Epithelial cell of prostate (primary cell): ENCODE measurements at regions not wholly inside any gene's neighbourhood (a gene's known extent, or its start where the extent isn't known, plus 50 kb on each side); places are given as distances from the start of the nearest gene placed in this dataset.

Source experiments
- DNase-seq: peaks from one replicate; pipeline ENCODE4 v3.0.0-alpha.2; 2011; ENCODE audit warnings: low read depth, low spot score
- H3K27ac ChIP-seq: fragments of 450-650 bp; 2 replicates; pipeline ENCODE4 v1.5.1; 2017; ENCODE audit warnings: mild to moderate bottlenecking

DNA sequence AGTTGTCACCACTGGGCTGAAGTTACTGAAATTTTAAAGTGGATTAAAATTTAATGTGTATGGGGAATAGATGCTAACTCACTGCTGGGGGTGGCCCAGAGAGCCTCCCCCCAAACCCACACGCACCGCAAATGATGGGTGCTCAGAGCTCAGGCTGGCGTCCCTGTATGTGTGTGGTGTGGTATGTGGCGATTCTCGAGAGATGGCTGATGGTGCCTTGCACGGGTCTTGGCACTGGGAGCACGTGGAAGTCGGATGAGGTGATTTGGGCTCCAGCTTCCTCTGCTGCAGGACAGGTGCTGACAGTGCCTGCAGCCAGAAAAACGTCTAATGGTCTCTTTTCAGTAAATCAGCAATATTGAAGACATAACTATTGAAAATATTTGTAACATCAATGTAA lies 1473.3 kb downstream of the TBC1D22A start:
- no peak for DNase-seq

DNA sequence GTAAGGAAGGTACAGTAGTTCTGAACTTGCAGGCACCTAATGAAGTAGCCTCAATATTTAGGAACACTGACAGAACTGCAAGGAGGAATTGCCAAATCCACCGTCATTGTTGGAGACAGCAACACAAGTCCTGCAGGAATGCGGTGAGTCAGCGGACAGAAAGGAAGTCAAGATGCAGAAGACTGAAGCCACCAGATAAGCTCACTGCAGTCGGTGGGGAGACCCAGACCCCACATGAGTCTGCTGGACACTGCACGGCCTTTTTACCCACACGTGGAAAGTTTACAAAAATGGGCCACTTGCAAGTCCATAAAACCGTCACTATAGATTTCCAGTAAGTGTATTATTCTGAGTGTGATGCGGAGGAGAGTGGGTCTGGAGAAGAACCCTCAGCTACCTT lies 1471.6 kb downstream of the TBC1D22A start:
- no peak for DNase-seq

More for the DNA sequence above, 1473.3 kb downstream of the TBC1D22A start:
- no peak overlapping the region for H3K27ac ChIP-seq

DNA sequence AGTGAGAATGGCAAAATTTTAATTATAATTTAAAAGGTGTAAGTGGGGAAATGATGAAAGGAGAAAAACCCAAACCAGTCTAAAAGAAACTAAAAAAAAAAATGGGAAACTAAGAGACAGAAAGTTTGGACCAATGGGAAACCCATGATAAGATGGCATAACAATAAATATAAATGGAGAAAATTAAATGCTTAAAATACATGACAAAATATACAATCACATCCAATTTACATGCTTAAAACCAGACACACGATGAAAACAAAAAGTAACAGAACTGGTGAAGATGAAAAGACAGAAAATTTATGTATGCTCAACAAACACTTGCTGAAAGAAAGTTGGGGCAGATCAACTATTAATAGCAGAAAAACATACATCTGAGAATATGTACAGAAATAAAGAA lies 1471.1 kb downstream of the TBC1D22A start:
- DNase-seq = no peak
- H3K27ac ChIP-seq = no peak overlapping the region

More for the DNA sequence above, 1471.6 kb downstream of the TBC1D22A start:
- H3K27ac ChIP-seq = no peak overlapping the region

DNA sequence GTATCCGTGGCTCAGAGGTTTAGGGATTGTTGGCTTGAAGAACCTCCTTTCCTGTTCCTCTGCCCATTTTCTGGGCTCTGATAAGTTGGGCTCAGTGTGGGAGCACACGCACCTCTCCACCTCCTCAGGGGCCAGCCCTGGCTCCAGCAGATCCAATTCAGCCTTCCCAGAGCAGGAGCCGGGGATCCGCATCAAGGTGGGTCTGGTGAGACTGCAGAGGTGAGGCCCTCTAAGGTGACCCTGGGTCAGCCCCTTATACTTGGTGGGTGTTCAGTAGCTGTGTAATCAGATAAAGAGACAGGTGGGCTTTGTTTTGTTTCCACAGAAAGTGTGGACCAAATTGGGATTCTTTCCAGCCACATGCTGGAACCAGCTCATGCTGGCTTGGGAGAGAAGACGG lies 1466.0 kb downstream of the TBC1D22A start:
- DNase-seq = no peak
- H3K27ac ChIP-seq = no peak overlapping the region

DNA sequence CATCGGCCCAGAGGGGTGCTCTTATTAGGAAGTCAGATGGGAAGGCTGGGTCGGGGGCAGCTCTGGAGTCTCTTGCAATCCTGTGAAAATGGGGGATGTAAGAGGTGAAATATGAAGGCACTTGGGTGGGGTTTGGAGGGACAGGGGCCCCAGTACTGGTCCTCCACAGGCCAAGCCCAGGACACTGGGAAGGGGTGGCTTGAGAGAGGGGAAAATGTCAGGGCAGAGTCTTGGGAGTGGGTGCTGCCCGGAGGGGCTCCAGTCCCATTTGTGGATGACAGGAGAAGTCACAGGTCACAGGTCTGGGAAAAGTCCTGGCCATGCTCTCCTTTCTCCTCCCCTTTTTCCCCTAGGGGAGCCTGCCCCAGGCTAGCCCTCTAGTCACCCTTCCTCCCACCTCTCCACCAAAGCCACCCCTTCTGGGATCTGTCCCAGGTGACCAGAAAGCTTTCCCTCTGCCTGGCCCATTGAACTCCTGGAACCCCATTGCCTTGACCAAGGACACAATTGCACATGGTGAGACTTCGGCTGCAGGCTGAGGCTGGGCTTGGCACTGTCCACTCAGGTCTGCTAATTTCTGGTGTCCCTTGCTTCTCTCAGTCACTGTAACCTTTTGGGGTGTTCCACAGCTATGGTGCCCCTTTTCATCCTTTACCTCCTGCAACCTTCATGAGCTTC lies 1465.0 kb downstream of the TBC1D22A start:
- H3K27ac ChIP-seq = no peak overlapping the region
- DNase-seq = no peak

DNA sequence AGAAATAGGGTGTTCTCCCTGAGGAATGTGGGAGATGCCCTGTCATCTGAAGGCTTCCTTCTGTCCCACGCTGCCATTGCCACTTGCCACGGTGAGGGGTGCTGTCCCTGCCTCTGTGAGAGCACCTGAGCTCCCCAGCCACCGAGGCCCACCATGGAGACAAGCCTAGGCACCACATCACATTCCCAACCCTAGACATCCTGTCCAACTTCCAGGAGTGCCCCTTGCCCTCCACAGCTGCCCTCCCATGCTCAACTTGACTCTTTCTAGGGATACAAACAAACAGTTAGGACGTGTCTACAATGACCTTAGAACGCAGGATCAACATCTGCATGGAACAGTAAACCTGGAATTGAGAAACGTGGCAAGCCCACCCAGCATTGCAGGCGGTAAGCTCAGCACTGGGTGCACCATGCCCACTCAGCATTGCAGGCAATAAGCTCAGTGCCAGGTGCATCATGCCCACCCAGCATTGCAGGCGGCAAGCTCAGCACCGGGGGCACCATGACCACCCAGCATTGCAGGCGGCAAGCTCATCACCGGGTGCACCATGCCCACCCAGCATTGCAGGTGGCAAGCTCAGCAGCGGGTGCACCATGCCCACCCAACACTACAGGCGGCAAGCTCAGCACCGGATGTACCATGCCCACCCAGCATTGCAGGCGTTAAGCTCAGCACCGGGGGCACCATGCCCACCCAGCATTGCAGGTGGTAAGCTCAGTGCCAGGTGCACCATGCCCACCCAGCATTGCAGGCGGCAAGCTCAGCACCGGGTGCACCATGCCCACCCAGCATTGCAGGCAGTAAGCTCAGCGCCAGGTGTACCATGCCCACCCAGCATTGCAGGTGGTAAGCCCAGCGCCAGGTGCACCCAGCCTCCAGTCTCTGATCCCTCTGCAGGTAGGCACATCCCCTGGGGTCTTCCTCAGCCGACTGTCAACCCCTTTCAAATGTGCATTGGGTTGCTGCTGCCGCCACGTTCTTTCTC lies 1463.9 kb downstream of the TBC1D22A start:
- DNase-seq = no peak
- H3K27ac ChIP-seq = no peak overlapping the region

DNA sequence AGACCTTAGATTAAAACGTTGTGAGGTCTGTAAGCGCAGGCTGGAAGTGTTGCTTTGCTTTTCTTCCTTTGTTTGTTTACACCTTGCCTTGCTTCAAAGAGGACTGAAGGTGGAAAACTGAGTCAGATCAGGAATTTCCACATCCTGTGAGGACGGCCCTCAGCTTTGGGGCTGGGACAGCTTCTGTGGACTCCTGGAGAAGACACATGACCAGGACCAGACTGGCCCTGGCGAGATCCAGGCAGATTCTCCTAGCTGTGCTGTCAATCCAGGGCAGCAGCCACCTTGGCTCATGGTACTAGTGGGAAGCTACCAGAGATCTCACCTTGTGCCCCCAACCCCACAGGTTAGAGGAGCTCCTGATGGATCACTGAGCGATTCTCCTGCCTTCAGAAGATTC lies 1461.9 kb downstream of the TBC1D22A start:
- no peak for DNase-seq
- no peak overlapping the region for H3K27ac ChIP-seq

DNA sequence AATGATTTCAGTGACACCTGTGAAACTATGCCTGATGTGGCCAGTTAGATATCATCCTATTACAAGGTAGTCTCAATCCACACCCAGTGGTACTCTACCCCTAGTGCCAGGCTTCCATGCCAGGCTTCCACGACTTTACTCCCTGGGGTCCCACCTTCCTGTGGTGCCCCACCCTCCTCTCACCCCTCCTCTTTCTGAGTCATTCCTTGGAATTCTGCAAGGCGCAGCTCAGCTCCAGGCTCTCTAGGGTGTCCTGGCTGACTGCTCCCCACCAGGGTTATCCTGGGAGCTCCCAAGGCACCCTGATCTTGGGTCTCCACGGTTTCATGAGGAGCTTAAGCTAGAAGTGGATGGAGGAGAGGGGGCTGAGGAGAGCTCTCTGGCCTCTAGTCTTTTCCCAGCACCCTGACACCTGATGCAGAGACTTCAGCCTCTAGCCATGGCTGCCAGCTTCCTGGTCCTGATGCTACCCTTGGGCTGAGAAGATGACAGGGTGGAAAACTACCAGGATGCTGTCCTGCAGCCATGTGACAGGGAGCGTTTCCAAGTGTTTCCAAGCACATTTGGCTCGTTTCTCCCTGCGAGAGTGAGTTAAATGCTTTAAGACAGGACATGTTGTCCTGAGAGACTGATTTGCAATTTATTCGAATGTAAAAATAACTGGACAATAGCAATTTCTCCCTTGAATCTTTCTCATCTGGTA lies 1461.2 kb downstream of the TBC1D22A start:
- H3K27ac ChIP-seq = no peak overlapping the region
- DNase-seq = no peak

DNA sequence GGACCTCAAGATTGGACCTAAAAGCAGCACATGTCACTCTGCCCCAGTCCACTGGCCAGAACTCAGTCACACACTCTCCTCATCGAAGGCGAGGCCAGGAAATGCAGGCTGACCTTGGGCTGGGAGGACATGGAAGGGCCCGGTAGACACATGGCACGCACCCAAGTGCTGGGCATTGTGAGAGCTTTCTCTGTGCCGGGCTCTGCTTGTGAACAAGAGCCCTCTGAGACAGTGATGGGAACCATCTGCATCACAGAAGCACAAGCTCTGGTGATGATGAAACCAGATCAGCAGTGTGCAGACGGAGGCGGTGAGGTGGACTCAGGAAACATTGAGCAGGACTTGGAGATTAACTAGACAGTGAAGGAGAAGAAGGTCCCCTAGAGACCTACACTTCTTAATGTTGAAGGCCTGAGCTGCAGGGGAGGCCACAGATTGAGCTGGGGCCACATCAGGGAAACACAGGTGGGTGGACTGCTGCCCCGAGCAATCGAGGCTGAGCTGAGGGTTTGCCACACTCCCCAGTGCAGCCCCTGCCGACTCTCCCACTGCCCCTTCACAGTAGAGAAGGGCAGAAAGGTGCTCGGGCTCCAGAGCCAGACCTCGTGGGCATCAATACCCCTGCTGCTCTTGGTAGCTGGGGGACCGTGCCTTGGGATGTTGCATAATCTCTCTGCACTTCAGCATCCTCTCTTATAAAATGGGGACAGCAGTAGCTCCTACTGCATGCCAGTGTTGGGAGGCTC lies 1460.5 kb downstream of the TBC1D22A start:
- DNase-seq = no peak
- H3K27ac ChIP-seq = no peak overlapping the region

DNA sequence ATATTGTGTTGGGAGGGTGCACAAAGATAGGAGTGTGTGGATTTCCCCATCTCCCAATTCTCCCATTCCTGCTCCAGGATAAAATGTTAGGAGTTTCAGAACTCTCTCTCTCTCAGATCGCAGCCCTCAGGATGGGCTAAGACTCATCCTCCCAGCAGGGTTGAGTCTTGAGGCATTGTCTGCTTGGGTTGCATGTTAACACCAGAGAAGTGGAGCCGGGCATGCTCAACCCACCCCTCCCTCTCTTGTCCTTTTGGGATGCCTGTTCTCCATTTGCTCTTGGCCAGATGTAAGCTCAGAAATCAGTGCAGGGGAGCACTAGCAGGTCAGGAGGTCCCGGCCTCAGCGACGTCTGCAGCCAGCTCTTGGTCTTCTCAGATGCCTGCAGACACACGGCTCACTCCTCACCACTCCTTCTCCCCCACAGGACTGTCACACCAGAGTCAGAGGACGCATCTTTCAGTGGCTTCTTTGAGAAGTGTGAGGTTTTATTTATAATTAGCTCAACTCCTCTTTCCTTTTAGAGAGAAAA lies 1456.5 kb downstream of the TBC1D22A start:
- H3K27ac ChIP-seq = no peak overlapping the region
- no peak for DNase-seq

DNA sequence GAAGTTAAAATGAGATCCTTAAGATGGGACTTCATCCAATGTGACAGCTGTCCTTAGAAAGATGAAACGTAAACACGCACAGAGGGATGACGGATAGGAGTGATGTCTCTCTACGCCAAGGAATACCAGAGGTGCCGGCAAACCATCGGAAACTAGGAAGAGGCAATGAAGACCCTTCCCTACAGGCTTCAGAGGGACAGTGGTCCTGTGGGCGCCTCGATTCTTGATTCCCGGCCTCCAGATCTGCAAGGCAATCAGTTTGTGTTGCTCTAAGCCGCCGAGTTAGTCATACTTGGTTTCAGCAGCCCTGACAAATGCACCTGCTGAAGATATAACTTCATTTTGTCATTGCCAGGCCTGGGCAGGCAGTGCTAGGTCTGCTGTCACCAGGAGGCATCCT lies 1455.1 kb downstream of the TBC1D22A start:
- no peak for DNase-seq
- no peak overlapping the region for H3K27ac ChIP-seq

DNA sequence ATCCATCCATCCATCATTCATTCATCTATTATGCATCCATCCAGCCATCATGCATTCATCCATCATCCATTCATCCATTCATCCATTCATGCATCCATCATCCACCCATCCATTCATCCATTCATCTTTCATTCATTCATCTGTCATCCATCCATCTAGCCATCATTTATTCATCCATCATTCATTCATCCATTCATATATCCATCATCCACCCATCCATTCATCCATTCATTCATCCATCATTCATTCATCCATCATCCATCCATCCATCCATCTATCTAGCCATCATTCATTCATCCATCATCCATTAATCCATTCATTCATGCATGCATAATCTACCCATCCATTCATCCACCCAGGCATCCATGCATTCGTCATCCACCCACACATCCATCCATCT lies 1450.3 kb downstream of the TBC1D22A start:
- no peak overlapping the region for H3K27ac ChIP-seq
- no peak for DNase-seq

DNA sequence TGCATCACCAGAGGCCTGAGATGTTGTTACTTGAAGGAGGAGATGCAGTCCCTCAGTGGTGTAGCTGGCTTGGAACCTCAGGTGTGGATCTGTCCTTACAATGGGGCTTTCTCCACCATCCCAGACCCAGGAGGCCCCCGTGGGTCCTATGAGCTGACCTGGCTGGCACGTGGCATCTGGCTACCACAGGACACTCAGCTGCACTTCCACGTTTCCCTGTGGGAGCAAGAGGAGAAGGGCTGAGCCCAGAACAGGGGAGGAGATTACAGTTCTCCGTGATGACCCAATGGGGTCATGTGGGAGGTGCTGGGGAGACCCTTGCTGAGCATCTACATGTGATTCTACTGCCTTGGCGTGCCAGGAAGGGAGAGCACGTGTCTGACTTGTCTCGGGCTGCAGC lies 1448.4 kb downstream of the TBC1D22A start:
- H3K27ac ChIP-seq = no peak overlapping the region
- no peak for DNase-seq

DNA sequence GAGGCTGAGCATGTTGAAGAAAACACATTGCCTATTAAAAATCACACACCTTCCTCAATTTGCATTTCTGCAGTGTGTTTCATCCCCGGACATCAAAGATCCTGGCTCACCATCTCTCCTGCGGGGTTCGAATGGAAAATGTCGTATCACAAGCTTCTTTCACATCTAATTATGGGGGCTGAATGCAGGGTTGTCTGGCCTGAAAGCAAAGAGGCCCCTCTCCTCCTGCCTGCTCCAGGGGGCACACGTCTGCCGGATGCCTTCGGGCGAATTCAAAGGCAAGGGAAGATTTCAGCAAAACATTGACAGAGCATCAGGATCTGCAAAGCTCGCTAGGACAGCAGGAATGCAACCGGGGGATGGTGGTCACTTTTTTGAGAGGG lies 1447.7 kb downstream of the TBC1D22A start:
- DNase-seq = no peak
- H3K27ac ChIP-seq = no peak overlapping the region

DNA sequence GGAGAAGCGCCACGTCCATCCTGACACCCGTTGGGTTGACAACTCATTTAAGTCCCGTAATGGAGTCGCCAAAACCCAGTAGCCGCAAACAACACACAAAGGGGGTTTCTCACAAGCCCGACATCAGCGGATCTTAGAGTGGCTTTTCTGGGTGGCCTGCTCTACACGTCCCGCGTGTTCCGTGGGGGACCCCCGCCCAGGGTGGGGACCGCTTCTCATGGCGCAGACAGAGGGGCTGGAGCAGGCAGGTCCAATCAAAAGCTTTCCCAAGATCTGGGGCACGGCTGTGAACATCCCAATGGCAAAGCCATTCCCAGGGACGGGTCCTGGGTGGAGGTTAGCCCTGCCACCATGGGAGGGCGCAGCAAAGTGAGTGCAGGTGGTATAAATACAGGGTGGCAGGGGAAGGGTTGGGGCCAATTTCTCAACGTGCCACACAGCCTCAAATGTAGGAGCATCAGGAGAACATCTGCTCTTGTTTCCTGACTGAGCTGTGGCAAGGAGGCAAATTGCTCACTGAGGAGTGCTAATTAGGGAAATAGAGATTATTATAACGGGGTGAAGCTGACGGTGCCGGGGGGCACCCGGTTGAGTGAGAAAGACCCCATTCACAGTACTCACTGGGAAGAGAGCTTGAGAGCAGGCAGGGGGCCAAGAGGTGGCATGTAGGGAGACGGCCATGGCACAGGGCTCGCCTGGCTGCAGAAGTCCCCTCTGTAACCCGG lies 1447.2 kb downstream of the TBC1D22A start:
- H3K27ac ChIP-seq = no peak overlapping the region
- no peak for DNase-seq

DNA sequence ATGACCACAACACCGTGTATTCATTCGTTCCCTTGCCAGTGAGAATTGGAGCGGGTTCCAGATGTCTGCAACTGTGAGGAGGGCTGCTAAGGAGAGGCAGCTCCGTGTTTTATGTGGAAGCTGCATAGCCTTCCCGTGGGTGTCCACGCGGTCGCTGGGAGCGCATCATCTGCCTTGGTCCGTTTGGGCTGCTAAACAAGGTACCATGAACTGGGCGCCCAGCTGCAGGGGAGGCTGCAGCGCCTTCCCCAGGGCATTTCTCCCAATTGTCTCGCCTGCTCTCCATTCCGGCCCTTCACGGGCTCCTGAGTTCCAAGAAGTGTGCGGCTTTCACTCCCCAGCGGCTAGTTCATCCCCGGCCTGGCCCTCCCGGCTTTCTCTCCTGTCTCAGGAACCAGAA lies 1446.4 kb downstream of the TBC1D22A start:
- no peak overlapping the region for H3K27ac ChIP-seq
- no peak for DNase-seq

DNA sequence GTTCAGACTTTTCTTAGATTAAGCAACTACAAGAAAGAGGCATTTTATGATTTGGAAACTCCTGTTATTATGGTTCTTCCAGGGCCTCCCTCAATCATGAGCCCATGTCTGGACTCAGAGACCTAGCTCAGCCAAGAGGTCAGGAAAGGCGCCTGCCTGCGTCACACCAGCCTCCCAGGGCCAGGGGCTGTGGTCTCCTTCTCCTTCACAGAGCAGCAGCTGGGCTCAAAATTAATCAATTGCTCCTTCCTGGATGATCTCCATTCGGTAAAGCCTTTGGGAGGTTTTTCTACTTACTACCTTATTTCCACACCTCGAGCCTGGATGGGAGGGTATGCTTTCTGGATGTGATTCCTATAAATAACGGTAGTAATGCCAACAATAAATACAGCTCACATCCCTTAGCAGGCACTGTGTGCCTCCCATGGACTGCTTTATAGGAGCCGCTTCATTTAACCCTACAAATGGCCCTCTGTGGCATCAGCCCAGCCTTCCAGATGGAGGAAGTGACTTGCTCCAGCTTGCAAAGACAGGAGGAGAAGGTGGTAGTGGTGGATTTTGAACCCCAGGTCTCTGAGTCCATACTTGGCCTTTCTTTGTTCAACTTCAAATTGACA lies 1445.6 kb downstream of the TBC1D22A start:
- H3K27ac ChIP-seq = no peak overlapping the region
- no peak for DNase-seq

DNA sequence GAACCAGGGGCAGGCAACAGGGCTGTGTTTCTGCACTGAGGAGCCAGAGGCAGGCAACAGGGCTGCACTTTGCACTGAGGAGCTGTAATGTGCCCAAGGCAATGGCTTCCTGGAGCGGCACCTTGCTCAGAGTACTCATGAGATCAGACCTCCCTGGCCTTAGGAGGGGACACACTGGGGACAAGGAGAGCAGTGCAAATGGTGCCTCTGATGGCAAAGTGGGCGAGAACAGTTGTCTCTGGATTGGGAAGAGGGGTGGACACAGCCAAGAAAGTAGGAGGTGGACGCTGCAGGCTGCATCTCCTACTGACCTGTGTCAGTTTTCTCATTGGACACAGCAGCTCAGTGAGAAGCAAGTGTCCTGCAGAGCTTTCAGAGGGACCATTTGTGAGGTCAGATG lies 1443.3 kb downstream of the TBC1D22A start:
- H3K27ac ChIP-seq = no peak overlapping the region
- DNase-seq = no peak

DNA sequence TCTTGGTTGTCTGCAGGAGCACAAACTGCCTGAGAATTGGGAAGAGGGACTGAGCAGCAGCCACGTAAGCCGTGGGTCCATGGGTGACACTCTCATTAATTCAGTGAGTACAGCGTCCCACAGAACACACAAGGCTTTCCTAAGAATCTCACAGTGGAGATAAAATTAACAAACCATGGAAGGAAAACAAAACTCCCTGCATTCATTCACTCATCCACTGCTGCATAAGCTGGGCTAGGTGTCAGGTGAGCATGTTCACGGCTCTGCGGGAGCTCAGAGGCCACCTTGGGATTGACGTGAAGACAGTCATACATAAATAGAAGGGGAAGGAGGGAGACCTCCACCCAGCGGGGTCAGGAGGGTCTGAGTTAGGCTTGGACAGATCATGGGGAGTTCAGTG lies 1442.7 kb downstream of the TBC1D22A start:
- H3K27ac ChIP-seq = no peak overlapping the region
- no peak for DNase-seq
